Kidney (tissue), 13 donors: ENCODE measurements at regions not wholly inside any gene's neighbourhood (a gene's known extent, or its start where the extent isn't known, plus 50 kb on each side); places are given as distances from the start of the nearest gene placed in this dataset.

Experiments used
- DNase-seq, 5 donors: peaks; one replicate each; pipeline ENCODE4 v3.0.0-alpha.2; 2013 to 2020
- FAIRE-seq: peaks from 2 replicates; lab custom pipeline; 2012; peaks lifted over from hg19 to GRCh38; lab: Jason Lieb, UNC
- H3K27ac ChIP-seq, 2 donors: one replicate each; pipeline ENCODE4 v1.7.0; 2013; ENCODE audit warnings: low read depth in 2 of 2, low read length in 2 of 2, inconsistent platforms in 1 of 2
- H3K27me3 ChIP-seq: one replicate; pipeline ENCODE4 v1.7.1; 2013; ENCODE audit warnings: low read length, inconsistent platforms; ENCODE audit not compliant: control insufficient read depth, insufficient read depth
- H3K36me3 ChIP-seq, 3 donors: one replicate each; pipeline versions ENCODE4 v1.7.0 to v1.7.1; 2013; ENCODE audit warnings: low read length in 3 of 3, control low read depth in 1 of 3, inconsistent platforms in 1 of 3; ENCODE audit not compliant: insufficient read depth in 3 of 3, control insufficient read depth in 2 of 3
- H3K4me1 ChIP-seq, 3 donors: one replicate each; pipeline versions ENCODE4 v1.7.0 to v1.7.1; 2013; ENCODE audit warnings: low read length in 3 of 3, inconsistent platforms in 1 of 3, low read depth in 1 of 3; ENCODE audit not compliant: control insufficient read depth in 2 of 3, insufficient read depth in 2 of 3
- H3K4me3 ChIP-seq, 3 donors: one replicate each; pipeline versions ENCODE4 v1.7.0 to v1.8.1; 2013; ENCODE audit warnings: low read length in 3 of 3, control low read depth in 1 of 3, inconsistent platforms in 1 of 3
- H3K9ac ChIP-seq, 3 donors: one replicate each; pipeline versions ENCODE4 v1.7.0 to v1.7.1; 2013; ENCODE audit warnings: low read length in 3 of 3, control low read depth in 1 of 3, inconsistent platforms in 1 of 3
- H3K9me3 ChIP-seq, 3 donors: one replicate each; pipeline versions ENCODE4 v1.7.0 to v1.7.1; 2013; ENCODE audit warnings: low read length in 3 of 3, control low read depth in 1 of 3, inconsistent platforms in 1 of 3; ENCODE audit not compliant: control insufficient read depth in 2 of 3, insufficient read depth in 1 of 3
- intact Hi-C: fragments of 100-400 bp; cut with DNase I; formaldehyde crosslinking; loops from one replicate; pipeline ENCODE4 v1.11.1; 2022
- TF ChIP-seq, protein P1 (sequence below): IDR thresholded peaks from 3 replicates; pipeline ENCODE4 v1.5.1; 2012; ENCODE audit warnings: mild to moderate bottlenecking, moderate library complexity, borderline replicate concordance; ENCODE audit not compliant: insufficient read depth; ENCODE audit errors: extremely low read depth
- donor health status: control.
- donor health status: control.
- donor health status: control.
- donor health status: control.
- donor health status: control.
- donor health status: DM: yes; HTN: yes; CAD: no.
- donor health status: Normal renal cell carcinoma (clear cell type).

DNA sequence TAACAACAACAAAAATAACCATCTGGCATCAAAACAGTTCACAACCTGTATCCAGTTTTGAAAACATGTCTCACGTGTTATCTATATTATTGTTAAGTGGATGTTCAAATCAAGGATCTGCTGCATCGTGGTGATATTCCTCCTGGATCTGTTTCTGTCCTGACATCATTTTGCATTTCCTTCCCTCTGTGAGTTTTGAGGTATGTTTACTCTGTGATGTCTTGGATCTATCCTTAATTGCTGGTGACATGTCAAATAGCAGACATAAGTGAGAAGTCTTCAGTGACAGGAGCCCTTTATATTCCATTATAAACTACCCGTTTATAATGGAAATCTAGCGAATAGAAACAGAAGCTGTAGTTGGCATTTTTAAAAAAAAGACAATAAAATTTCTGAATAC lies 381.8 kb upstream of the NOX3 start:
- DNase-seq (no peak), FAIRE-seq (no peak)
- Histone ChIP-seq H3K9ac (no peak overlapping the region), H3K9me3 (no peaks in the 10 kb centered on the region), H3K4me3 (no peak overlapping the region), H3K27me3 (no peaks in the 10 kb centered on the region), H3K4me1 (no peaks in the 10 kb centered on the region), H3K27ac (no peak overlapping the region), H3K36me3 (no peaks in the 10 kb centered on the region)
- TF ChIP-seq, protein P1, sequence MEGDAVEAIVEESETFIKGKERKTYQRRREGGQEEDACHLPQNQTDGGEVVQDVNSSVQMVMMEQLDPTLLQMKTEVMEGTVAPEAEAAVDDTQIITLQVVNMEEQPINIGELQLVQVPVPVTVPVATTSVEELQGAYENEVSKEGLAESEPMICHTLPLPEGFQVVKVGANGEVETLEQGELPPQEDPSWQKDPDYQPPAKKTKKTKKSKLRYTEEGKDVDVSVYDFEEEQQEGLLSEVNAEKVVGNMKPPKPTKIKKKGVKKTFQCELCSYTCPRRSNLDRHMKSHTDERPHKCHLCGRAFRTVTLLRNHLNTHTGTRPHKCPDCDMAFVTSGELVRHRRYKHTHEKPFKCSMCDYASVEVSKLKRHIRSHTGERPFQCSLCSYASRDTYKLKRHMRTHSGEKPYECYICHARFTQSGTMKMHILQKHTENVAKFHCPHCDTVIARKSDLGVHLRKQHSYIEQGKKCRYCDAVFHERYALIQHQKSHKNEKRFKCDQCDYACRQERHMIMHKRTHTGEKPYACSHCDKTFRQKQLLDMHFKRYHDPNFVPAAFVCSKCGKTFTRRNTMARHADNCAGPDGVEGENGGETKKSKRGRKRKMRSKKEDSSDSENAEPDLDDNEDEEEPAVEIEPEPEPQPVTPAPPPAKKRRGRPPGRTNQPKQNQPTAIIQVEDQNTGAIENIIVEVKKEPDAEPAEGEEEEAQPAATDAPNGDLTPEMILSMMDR: no peak
- intact Hi-C loops: no loop called here

DNA sequence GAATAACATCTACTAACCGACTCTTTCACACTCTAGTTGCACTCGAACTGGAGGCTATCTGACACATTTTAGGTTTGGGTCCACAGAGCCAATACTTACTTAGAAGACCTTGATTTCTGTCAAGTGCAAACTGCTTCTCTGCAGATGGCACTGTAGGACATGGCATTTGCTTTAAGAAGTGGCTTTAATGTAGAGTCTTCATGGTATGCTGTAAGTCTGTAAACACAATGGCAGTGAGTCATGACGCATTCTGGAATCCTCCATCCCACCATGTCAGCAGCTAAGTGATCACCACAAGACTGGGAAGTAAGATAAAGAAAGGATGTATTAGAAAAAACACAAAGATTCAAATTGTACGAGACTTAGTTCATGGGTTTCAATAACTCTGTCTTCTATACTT lies 377.0 kb upstream of the NOX3 start:
- Histone ChIP-seq H3K27me3 (no peaks in the 10 kb centered on the region), H3K9ac (no peak overlapping the region), H3K36me3 (no peaks in the 10 kb centered on the region), H3K9me3 (no peaks in the 10 kb centered on the region), H3K4me1 (no peaks in the 10 kb centered on the region), H3K27ac (no peak overlapping the region), H3K4me3 (no peak overlapping the region)
- TF ChIP-seq, protein P1: no peak
- intact Hi-C loops: no loop called here
- DNase-seq (peak in 2 of 5 donors; percentile 9 to 11), FAIRE-seq (no peak)

DNA sequence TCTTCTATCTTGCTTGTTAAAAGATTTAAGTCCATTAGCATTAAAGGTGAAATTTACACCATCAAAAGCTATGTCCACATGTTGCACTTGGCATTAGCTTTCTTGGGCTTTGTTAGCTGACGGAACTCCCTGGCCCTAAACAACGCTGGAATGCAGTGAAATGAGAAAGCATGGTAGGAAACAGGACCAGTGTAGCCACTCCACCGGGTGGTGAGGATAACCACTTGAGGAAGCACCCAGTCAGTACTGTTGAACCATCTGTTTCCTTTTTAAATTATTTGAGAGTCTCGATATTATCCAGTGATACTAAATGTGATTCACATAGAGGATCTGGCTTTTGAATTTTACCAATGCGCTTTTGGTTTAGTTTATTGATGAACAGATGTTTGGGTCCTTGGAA lies 374.9 kb upstream of the NOX3 start:
- Histone ChIP-seq H3K4me1 (no peaks in the 10 kb centered on the region), H3K27ac (no peak overlapping the region), H3K36me3 (no peaks in the 10 kb centered on the region), H3K27me3 (no peaks in the 10 kb centered on the region), H3K4me3 (no peak overlapping the region), H3K9ac (no peak overlapping the region), H3K9me3 (no peaks in the 10 kb centered on the region)
- DNase-seq (no peak), FAIRE-seq (no peak)
- intact Hi-C loops: no loop called here
- TF ChIP-seq, protein P1: no peak

- Histone ChIP-seq H3K27ac (no peak overlapping the region), H3K4me1 (no peaks in the 10 kb centered on the region), H3K4me3 (no peak overlapping the region), H3K27me3 (no peaks in the 10 kb centered on the region), H3K36me3 (no peaks in the 10 kb centered on the region), H3K9ac (no peak overlapping the region), H3K9me3 (no peaks in the 10 kb centered on the region)
- TF ChIP-seq, protein P1: no peak
- no peak for DNase-seq
- intact Hi-C loops: no loop called here
- no peak for FAIRE-seq
Measured at GRCh38 chr6:155829646-155830045, 374.0 kb upstream of the NOX3 start.
